Stomach (tissue), 8 donors: ENCODE measurements at regions not wholly inside any gene's neighbourhood (a gene's known extent, or its start where the extent isn't known, plus 50 kb on each side); places are given as distances from the start of the nearest gene placed in this dataset.

ENCODE experiments used
- DNase-seq, 2 donors: peaks; one replicate each; pipeline versions ENCODE4 v3.0.0 to v3.0.0-alpha.2; 2013 to 2019
- H3K27ac ChIP-seq, 5 donors: fragments of 200-600 bp in 4 of 5; sonication (generic) in 4 of 5; one replicate each; pipeline ENCODE4 v1.5.1; 2013 to 2019; ENCODE audit warnings: mild to moderate bottlenecking in 1 of 5, moderate library complexity in 1 of 5
- H3K27me3 ChIP-seq, 3 donors: fragments of 200-600 bp; sonication (generic); one replicate each; pipeline ENCODE4 v1.5.1; 2017 to 2019; ENCODE audit warnings: mixed run types in 1 of 3
- H3K36me3 ChIP-seq, 4 donors: fragments of 200-600 bp; sonication (generic); 1 replicate in 3 of 4; 2 replicates in 1 of 4; pipeline ENCODE4 v1.5.1; 2016 to 2019
- H3K4me1 ChIP-seq, 4 donors: fragments of 200-600 bp; sonication (generic); one replicate each; pipeline ENCODE4 v1.5.1; 2016 to 2019
- H3K4me3 ChIP-seq, 4 donors: fragments of 200-600 bp; sonication (generic) in 3 of 4; one replicate each; pipeline ENCODE4 v1.5.1; 2016 to 2019; ENCODE audit warnings: mild to moderate bottlenecking in 1 of 4
- H3K9me3 ChIP-seq, 4 donors: fragments of 200-600 bp; sonication (generic); one replicate each; pipeline ENCODE4 v1.5.1; 2016 to 2019
- CTCF ChIP-seq, 7 experiments: fragments of 450-650 bp in 4 of 7; fragments of 200-600 bp in 3 of 7; sonication (generic) in 3 of 7; IDR thresholded peaks; one replicate each; pipeline ENCODE4 v1.5.1; 2016 to 2019; ENCODE audit warnings: antibody characterized with exemption in 7 of 7, control low read depth in 2 of 7, mild to moderate bottlenecking in 1 of 7
- EP300 ChIP-seq: sonication (generic); formaldehyde crosslinking; IDR thresholded peaks from one replicate; pipeline ENCODE4 v1.6.1; 2017; ENCODE audit warnings: antibody characterized with exemption
- POLR2A ChIP-seq, 4 donors: fragments of 450-650 bp; IDR thresholded peaks; one replicate each; pipeline ENCODE4 v1.6.1; 2016; ENCODE audit warnings: antibody characterized with exemption in 4 of 4, control low read depth in 2 of 4, mild to moderate bottlenecking in 1 of 4, moderate library complexity in 1 of 4
- POLR2AphosphoS5 ChIP-seq, 3 donors: sonication (generic); formaldehyde crosslinking; IDR thresholded peaks; one replicate each; pipeline ENCODE4 v1.6.1; 2016; ENCODE audit warnings: antibody characterized with exemption in 3 of 3
- WGBS, 5 donors: extraction: QIAGEN DNeasy Blood & Tissue Kit in 3 of 5; methylation state at CpG; one replicate each; pipeline versions ENCODE4 v1.1.5 to v1.1.7; 2013 to 2018; 5-methylcytosine and 5-hydroxymethylcytosine counted together
- intact Hi-C: fragments of 100-400 bp; cut with DNase I; formaldehyde crosslinking; loops from one replicate; pipeline ENCODE4 v1.15.1; 2023; ENCODE audit warnings: low total_unique reads
- donor health status: healthy with polysubstance abuse.
- donor health status: Bipolar disorder and iron deficiency.
- donor health status: healthy.

GRCh38 chr13:72383646-72384045 lies 343.8 kb downstream of the MZT1 start:
- TF ChIP-seq CTCF (IDR thresholded peaks at IDR 0.05) (no peak), POLR2AphosphoS5 (IDR thresholded peaks at IDR 0.05) (no peak), POLR2A (IDR thresholded peaks at IDR 0.05) (no peak), EP300 (no peak)
- Histone ChIP-seq H3K36me3 (no peaks in the 10 kb centered on the region), H3K9me3 (no peaks in the 10 kb centered on the region), H3K27ac (no peak overlapping the region), H3K27me3 (no peaks in the 10 kb centered on the region), H3K4me1 (no peaks in the 10 kb centered on the region), H3K4me3 (no peak overlapping the region)
- intact Hi-C loops, result no loop called here
- DNase-seq, result no peak

- no peak for DNase-seq
These were observed 347.8 kb downstream of the MZT1 start for GRCh38 chr13:72379581-72379980.

GRCh38 chr13:72368031-72368430 lies 359.4 kb downstream of the MZT1 start:
- Histone ChIP-seq H3K4me3 (no peak overlapping the region), H3K4me1 (no peaks in the 10 kb centered on the region), H3K9me3 (peaks cover 0 to 3% (median 0%) of the 10 kb centered on the region in 4 donors), H3K27ac (no peak overlapping the region), H3K36me3 (no peaks in the 10 kb centered on the region), H3K27me3 (no peaks in the 10 kb centered on the region)
- WGBS, 5 donors, result 24 to 35% (median 29%) methylated on average over 1 of the region's 1 CpG
- intact Hi-C loops, result no loop called here
- TF ChIP-seq CTCF (IDR thresholded peaks at IDR 0.05), result no peak
- TF ChIP-seq EP300, result no peak
- TF ChIP-seq POLR2AphosphoS5 (IDR thresholded peaks at IDR 0.05), result no peak
- TF ChIP-seq POLR2A (IDR thresholded peaks at IDR 0.05), result no peak
- no peak for DNase-seq

More at GRCh38 chr13:72379581-72379980, 347.8 kb downstream of the MZT1 start:
- intact Hi-C loops, result no loop called here
- Histone ChIP-seq H3K27me3 (no peaks in the 10 kb centered on the region), H3K36me3 (no peaks in the 10 kb centered on the region), H3K4me3 (no peak overlapping the region), H3K4me1 (no peaks in the 10 kb centered on the region), H3K9me3 (no peaks in the 10 kb centered on the region), H3K27ac (no peak overlapping the region)
- 85 to 94% (median 87%) methylated on average over 4 of the region's 4 CpGs for WGBS, 5 donors
- TF ChIP-seq POLR2AphosphoS5 (IDR thresholded peaks at IDR 0.05) (no peak), POLR2A (IDR thresholded peaks at IDR 0.05) (no peak), CTCF (IDR thresholded peaks at IDR 0.05) (no peak), EP300 (no peak)

- H3K9me3 ChIP-seq, result peaks cover 0 to 8% (median 0%) of the 10 kb centered on the region in 4 donors
- WGBS, 5 donors, result 66 to 80% (median 69%) methylated on average over 5 of the region's 5 CpGs
- H3K4me3 ChIP-seq, result no peak overlapping the region
- TF ChIP-seq CTCF (IDR thresholded peaks at IDR 0.05) (no peak), EP300 (no peak), POLR2AphosphoS5 (IDR thresholded peaks at IDR 0.05) (no peak), POLR2A (IDR thresholded peaks at IDR 0.05) (no peak)
- no peaks in the 10 kb centered on the region for H3K27me3 ChIP-seq
- H3K4me1 ChIP-seq, result no peaks in the 10 kb centered on the region
- no peak for DNase-seq
- no peak overlapping the region for H3K27ac ChIP-seq
- intact Hi-C loops, result no loop called here
- no peaks in the 10 kb centered on the region for H3K36me3 ChIP-seq
These were observed 380.7 kb downstream of the MZT1 start for GRCh38 chr13:72346716-72347115.
